Dermis microvascular lymphatic vessel endothelial cell (primary cell): ENCODE measurements at regions not wholly inside any gene's neighbourhood (a gene's known extent, or its start where the extent isn't known, plus 50 kb on each side); places are given as distances from the start of the nearest gene placed in this dataset.

ENCODE experiments used
- DNase-seq, 2 donors: peaks; one replicate each; pipeline versions ENCODE4 v3.0.0 to v3.0.0-alpha.2; 2010; ENCODE audit warnings: low read depth in 2 of 2

DNA sequence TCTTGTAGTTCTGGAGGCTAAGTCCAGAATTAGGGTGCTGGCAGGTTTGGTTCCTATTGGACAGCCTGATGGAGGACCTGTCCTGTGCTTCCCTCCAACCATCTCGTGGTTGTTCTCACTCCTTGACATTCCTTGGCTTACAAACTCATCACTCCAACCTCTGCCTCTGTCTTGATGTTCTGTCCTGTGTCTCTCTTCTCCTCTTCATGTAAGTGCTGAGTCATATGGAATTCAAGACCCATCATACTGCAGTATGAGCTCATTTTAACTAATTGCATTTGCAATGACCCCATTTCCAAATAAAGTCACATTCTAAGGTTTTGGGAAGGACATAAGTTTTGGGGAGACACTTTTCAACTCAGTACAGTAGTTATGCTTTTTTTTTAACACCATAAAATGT lies 374.7 kb downstream of the TRIB2 start:
- DNase-seq = no peak

DNA sequence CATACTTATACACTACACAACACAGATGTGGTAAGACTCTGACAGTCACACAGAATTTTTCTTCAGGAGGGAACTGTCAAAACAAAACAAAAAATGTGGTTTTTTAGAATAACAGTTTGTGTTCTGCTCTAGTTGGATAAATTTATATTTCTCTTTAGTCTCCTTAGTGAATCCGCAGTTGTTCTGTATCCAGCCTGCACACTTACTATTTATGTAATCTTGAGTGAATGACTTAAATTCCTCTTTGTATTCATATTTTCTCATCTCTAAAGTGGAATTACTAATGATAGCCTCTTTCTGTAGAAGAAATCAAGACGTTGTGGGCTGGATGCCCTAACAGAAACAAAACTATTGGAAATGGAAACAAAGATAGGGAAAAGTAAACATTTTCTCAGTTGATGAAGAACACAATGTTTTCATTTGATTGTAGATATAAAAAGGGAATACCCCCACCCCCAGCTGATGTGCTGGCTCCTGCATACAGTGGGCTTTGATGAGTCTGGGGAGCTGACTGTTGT lies 375.2 kb downstream of the TRIB2 start:
- no peak for DNase-seq

DNA sequence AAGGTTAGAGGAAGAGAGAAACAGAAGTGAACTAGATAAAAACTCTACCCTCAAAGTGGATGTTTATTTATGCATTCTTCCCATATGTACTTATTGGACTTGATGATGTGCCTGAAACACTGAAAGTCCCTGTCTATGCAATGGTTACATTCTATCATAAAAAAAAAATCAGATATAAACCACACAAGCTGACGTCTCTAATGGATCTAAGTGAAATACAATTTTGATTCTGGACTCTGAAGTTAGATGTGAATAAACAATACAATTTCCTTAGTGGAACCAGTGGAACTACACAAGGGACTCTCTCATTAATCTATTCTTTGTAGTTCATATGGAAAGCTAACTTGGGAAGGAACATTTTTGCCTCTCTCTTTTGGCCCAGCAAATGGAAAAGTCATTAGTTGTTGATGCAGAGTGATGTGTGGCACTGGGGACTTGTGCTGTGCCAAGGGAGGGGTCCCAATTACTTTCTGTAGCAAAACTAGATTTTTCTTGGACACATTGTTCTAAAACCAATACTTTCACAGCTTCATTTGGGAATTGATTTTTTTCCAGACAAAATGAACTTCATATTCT lies 376.8 kb downstream of the TRIB2 start:
- no peak for DNase-seq

DNA sequence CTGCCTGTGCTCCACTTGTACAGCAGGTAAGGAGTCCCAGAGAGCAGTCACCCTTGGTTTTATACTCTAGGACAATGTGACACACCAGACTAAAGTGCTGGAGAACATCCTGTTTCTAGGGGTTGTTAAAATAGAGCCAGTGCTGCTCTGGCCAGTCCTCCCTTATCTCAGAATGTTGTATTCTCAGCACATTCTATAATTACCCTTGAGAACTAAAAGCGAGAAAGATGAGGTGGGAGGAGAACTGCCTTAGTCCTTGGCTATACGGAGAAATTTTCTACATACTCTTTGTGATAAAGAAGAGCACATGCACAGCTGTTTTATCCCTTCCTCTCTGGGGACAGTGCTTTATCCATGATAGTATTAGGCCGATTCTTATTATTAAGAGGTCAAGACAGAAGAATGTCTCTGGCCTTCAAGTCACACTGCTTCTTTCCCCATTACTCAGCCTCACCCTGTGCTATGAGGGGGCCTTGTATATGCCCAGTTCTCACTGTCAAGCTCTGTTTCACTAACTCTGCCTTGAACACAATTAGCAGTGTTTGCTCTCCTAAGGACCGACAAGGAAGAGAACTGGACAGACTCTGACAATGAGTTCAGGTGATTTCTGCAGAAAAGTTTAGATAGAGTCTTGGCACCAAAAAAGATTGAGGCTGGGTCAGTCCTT lies 385.8 kb downstream of the TRIB2 start:
- DNase-seq = no peak

DNA sequence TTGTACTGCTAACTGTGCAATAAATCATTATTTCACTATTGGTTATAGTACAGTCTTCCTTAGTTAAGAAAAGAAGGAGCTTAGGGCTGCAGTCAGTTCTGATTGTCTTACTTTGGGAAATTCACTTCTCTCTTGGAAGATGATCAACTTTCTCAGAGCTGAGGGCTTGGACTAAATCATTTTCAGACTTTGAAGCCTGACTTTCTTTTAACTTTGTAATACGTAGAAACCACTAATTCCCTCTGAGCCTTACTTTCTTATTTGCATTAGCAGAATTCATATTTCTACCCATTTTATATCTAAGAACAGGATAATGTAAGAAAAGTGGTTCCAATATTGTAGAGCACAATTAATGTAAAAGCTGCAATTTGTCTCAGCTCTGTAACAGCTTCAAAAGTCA lies 386.4 kb downstream of the TRIB2 start:
- DNase-seq = no peak

DNA sequence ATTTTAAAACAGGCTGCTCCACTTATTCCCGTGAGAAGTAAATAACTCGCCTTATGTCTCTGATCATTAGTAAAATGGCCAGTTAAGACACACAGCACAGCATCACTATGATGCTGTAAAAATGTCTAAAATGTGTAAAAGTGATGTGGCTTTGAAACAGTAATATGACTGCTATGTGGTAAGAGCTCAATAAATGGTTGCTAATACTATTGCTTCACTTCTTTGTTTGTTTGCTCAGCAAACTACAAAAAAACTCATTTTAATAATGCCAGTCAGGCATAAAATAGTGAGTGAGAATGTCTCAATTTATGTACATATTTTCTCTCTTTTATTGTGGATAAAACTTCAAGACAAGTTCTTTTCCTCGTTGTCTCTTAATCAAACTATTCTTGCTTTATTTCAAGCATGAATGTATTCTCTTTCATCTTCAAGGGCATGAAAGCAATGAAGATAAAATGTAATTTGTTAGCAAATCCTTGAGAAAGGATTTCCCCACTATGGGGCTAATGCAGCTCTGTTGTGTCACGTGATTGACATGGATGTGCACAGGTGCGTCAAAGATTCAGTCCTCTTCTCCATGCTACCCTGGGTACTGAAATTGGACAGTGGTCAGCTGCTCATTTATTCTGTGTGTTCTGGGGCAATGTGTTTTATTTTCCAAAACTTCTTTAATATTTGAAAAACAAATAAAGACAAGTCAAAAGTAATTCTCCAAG lies 387.2 kb downstream of the TRIB2 start:
- no peak for DNase-seq

DNA sequence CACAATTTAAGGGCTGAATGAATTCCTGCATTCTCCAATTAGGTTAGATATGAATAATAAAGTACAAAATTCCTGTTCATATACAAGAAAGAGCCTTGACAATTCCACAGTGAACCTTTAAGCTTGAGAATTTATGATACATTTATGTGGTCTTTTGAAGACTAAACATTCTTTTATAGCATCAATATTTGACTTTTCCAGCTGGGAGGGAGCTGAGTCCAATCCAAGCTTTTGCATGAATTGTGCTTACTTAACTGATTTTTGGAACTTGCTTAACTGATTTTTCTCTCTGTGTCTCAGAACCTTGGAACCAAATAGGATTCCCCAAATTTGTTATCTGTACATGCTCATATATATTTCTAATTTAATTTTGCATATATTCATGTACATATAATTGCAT lies 388.0 kb downstream of the TRIB2 start:
- DNase-seq = no peak

DNA sequence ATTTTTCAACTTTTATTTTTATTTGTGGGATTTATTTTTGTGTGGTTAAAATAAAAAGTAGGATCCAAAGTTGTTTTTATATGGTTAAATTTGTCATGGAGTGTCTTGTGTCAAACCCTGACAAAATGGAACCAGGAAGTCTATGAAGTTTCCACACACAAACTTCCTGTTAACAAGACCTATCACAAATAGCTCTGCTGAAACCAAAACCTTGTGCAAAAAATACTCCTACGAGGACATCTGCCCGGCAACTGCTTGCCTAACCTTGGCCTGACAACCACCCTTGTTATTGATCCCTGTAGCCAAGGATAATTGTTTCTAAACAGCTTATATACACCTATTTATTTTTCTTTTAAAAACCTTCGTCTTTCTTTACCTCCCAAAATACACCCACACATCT lies 389.6 kb downstream of the TRIB2 start:
- DNase-seq = no peak

DNA sequence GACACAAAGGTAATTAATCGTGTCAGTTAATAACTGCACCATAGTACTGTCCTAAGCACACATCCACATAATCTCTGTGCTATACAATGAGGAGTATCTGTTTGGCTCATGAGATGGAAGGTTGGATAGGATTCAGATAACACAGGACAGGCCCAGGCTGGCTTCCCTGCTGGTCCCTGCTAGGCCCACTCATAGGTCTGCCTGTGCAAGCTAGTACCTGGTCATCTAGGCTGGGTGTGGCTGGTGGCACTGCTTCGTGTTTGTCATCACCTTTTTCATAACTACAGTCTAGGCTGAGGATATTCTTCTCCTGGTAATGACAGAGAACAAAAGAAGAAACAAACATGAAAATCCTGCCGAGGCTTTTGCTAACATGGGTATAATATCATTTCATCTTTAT lies 392.8 kb downstream of the TRIB2 start:
- DNase-seq = no peak

DNA sequence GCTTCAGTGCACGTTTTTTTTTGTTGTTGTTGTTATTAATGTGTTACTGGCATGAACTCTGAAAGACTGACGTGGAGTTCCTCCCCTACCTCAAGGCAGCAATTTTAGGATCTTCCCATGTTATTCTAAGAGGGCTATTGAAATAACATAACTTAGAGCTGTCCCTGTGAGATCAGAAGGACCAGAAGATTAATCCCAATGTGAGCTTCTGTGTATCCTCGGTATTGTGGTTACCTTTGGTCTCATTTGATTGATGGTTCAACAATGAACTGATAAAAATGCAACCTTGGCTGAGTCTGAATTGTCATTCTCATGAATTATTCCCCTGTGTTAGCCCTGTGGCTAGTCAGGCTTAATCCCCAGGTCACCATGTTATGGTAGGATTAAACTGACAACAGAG lies 394.1 kb downstream of the TRIB2 start:
- no peak for DNase-seq

DNA sequence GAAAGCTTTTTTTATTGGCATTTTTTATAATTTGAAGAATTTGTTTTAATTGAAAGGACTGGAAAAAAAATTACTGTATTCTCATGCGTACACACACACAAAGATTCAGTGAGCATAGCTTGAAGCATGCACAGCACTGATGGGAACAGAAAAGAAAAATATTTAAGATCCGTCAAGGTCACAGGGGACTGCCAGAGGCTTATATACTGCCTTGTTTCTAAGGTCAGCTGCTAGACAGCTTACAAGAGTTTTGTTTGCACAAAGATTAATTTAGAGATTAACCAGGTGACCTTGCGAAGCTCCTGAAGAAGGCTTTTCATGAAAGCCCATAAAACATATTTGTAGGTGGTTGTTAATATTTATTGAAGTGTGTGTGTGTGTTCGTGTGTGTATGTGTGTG lies 396.3 kb downstream of the TRIB2 start:
- DNase-seq = no peak

DNA sequence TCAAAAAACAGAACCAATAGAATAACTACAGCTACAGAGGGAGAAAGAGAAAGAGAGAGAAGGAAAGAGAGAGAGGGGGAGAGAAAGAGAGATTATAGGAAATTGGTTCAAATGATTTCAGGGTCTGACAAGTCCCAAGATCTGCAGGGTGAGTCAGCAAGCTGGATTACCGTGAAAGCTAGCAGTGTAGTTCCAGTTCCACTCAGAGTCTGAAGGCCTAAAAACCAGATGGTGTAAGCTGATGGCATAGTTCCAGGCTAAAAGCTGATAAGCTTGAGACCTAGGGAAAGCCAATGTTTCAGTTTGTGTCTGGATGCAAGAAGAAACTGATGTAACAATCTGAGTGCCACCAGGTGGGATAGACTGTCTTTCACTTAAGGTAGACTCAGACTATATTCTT lies 397.7 kb downstream of the TRIB2 start:
- DNase-seq = no peak

DNA sequence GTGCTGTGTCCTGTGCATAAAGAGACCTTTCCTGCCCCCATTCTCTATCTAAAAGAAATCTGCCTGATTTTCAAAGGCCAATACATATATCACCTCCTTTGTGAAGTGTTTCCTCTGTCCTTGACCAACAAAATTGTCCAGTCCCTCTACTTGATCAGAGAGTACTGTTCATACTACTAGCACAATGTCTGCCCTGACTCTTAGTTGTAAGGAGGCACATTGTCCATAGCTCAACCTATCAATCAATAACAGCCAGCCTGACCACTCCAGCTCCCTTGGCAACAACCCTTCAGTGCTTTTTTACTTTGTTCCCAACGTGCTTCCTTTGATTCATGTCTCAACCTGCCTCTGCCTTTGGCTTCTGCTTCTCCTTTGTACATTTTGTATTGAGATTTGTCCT lies 398.9 kb downstream of the TRIB2 start:
- no peak for DNase-seq

DNA sequence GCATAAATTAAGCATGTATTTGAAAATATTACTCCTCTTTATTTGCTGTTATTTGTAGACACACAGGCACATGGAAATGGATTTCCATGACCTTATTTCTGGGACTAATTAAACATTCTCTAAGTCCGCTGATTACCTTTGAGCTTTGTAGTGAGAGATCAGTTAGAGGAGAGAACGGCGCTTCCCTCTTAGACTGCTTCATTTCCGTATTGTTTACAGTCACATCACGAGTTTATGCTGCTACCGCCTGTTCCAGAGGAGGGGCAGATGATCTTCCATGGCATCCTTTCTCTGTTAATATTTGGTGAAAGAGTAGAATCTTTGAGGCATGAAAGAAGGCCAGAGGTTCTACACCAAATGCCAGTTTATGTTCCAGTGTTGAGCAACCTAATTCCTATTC lies 404.4 kb downstream of the TRIB2 start:
- DNase-seq = no peak

DNA sequence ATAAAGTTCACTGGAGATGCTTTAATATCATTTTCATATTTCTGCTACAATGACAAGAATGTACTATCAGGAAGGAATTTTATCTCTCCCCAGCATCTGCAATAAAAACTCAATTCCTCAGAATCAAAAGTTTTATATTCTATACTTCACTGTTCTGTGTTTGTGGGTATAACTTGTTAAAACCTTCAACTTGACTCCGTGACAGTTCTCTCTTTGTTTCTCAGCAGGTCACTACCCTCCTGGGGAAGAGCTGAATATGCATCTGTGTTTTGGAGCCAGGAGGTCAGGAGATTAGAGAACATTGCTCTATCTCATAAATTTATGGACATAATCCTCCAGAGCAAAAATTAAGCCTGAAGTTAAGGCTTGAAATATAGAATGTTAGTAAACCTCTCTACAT lies 411.4 kb downstream of the TRIB2 start:
- DNase-seq = no peak

DNA sequence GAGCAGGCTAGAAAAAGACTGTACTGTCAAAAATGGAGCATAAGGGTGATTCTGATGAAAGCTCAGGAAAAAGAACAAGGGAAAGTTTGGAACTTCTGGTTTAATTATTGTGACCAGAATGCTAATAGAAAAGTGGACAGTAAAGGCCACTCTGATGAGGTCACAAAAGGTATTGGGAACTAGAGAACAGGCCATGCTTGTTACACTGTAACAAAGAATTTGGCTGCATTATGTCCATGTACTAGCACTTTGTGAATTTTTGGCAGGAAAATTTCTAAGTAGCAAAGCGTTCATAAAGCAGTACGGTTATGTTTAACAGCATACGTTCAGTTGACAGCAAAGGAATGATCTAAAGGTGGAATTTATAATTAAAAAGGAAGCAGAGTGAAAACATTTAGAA lies 418.6 kb downstream of the TRIB2 start:
- DNase-seq = no peak

DNA sequence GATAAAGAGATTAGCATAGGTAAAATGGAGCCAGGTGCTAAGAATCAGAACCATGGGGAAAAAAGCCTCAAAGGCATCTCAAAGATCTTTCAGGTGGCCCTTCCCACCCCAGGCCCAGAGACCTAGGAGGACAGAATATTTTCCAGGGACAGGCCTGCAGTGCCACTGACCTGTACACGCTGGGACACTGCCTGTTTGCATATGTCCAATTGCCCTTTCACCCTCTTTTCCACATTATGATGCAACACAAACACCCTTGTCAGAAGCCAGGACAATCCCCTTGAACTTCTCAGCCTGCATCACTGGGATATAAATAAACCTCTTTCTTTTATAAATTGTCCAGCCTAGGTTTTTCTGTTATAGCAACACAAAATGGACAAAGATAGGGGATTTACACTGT lies 419.1 kb downstream of the TRIB2 start:
- DNase-seq = no peak

DNA sequence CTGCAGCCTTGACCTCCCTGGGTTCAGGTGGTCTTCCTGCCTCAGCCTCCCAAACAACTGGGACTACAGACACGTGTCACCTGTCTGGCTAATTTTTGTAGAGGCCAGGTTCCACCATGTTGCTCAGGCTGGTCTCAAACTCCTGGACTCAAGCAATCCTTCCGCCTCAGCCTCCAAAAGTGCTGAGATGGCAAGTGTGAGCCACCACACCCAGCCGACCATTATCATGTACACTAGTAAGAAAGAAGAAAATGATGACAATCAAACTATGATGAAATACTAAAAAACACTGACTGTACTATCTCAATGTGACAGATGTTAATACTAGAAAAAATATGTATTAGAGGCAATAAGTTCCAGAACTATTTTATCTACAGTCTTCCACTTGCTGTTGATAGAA lies 420.9 kb downstream of the TRIB2 start:
- no peak for DNase-seq

DNA sequence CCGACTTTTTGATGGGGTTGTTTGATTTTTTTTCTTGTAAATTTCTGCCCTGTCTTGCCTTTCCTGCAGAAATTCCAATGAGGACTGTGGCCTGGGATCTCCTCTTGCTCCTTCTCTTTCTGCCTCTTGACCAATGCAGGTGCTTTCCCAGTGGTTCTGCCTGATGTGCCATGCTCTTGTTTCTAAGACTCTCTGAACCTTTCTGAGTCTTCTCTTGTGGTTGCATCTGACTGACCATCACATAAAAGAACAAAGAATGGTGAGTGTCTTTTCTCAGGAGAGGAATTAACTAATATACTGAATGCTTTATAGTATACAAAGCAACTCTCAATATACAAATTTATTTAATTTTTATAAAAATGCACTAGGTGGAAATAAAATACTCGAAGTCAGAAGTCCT lies 424.6 kb downstream of the TRIB2 start:
- DNase-seq = no peak

DNA sequence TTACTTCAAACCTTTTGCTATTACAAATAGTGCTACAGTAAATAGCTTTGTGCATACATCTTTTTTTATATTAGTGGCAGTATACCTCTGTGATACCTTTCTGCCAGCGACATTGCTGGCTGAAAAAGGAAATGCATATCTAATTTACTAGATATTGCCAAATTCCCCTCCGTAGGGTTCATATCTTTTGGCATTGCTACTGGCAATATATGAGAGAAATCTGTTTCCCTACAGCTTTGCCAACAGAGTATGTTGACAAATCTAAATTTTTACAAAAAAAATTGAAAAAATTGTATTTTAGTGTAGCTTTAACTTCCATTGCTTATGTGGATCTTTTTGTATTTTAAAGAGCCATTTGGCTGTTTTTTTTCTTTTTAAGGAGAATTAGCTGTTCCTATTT lies 426.7 kb downstream of the TRIB2 start:
- no peak for DNase-seq

DNA sequence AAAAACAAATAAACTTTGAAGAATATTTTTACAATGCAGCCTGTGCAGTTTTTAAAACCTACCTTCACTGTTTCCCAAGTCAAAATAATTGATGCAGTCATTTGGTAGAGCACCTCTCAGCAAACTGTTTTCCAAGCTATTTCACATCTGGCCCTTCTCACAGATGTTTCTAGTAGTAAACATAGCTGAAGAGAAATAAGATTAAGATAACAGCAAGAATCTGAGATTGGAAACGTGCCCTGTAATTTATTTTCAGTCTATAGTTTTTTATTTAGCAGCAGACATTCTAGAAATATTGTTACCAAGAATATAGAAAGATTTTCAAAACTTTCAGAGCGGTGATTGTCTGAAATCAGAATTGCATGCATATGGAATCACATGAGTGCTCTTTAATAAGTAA lies 440.2 kb downstream of the TRIB2 start:
- no peak for DNase-seq

DNA sequence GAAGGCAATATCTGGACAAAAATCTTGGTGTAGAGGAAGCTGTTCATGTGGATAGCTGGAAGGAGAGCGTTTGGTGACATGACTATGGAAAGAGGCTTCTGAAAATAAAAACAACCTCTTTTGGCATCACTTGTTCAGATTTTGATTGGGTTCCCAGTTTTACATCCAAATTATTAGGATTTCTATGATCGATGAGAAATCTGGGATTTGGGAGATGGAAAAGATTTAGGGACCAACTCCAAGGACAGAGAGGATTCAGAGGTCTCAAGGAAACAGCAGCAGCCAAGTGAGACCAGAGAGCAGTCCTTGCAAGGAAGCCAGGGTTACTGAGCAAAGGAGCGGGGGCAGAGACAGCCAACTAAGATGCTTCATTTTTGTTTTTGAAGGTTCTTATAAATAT lies 441.7 kb downstream of the TRIB2 start:
- DNase-seq = no peak

DNA sequence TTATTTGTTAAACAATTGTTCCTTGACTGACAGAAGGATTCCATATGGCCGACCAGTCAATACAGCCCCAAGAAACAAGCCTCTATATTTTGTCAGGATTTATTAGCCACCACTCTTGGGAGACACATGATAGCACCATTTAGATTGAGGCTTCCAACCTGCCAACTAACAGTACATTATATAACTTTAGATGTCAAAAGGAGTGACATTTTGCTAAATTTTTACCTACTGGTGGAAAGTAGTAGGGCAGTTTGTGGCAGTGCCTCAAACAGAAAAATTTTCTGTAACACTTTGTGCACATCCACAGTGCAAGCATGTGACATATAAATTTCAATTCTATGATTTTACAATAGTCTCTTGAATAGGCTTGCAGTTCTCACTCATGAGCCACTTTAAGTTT lies 464.0 kb downstream of the TRIB2 start:
- DNase-seq = no peak
